HG03565 (cell line): ENCODE measurements at regions not wholly inside any gene's neighbourhood (a gene's known extent, or its start where the extent isn't known, plus 50 kb on each side); places are given as distances from the start of the nearest gene placed in this dataset.
"Not testable (repeated sequence)": the region's sequence is repeated elsewhere in the genome, so short reads cannot be mapped to it uniquely, and the experiment has no call there.

Experiments
- ATAC-seq: cut with Tn5 transposase; IDR thresholded peaks from one replicate; pipeline ENCODE4 v1.9.1; 2021; ENCODE audit warnings: mild to moderate bottlenecking, moderate library complexity; ENCODE audit not compliant: unreplicated experiment

DNA sequence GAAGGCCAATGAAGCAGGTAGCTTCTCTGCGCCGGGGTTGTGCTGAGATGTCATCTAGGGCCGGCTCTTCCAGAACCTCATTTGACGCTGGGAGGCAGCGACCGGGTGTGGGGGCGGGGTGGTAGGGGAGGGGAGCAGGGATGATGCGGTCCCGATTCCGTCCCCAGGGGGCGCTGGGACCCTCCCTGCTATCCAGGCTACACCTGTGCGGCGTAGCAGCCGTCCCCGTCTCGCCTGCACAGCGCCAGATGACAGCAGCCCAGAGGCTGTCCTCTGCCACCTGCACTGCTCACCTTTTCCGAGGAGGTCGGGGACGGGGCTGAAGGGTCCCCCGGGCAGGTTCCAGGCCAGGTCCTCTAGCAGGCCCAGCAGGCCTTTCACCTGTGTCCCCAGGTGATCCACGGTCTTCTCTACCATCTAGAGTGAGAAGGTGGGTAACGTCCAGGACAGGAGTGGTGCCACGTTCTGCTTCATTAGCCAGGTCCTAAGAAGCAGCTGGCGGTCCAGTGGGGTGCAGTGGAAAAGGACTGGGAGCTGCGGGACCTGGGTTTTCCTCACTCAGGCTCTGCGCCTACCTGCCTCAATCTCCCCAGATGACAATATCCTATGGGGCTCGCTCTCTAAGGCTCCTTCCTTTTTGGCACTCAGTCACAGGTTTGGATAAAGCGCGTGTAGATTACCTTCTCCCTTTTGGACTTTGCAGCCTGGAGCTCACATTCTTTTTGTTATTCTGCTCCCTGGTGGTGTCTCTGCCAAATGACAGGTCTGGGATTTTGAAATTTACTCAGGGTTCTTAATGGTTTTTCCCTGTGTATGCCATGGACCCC lies 56.0 kb upstream of the RAB6C start:
- ATAC-seq: no peak

- ATAC-seq: not testable (repeated sequence)
Measured at GRCh38 chr2:129924115-129924514, 55.4 kb upstream of the RAB6C start.

DNA sequence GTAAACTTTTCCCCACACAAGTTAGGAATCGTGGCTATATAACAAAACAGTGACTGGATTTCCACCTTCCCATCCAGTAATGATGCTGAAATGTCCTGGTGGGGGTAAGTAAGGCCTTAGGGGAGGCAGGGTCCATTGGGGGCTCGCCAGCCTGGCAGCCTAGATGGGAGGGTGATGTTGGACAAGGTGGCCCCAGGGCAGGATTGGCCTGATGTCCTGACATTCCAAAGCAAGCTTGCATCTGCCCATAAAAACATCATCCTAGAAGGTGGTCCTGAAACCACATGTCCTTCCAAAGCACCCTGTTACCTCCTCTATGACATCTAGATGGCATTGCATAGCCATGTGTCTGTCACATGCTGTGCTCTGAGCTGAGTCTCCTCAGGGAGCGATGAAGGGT lies 54.1 kb upstream of the RAB6C start:
- ATAC-seq: no peak

- no peak for ATAC-seq
Measured at GRCh38 chr2:129927696-129928095, 51.8 kb upstream of the RAB6C start.

DNA sequence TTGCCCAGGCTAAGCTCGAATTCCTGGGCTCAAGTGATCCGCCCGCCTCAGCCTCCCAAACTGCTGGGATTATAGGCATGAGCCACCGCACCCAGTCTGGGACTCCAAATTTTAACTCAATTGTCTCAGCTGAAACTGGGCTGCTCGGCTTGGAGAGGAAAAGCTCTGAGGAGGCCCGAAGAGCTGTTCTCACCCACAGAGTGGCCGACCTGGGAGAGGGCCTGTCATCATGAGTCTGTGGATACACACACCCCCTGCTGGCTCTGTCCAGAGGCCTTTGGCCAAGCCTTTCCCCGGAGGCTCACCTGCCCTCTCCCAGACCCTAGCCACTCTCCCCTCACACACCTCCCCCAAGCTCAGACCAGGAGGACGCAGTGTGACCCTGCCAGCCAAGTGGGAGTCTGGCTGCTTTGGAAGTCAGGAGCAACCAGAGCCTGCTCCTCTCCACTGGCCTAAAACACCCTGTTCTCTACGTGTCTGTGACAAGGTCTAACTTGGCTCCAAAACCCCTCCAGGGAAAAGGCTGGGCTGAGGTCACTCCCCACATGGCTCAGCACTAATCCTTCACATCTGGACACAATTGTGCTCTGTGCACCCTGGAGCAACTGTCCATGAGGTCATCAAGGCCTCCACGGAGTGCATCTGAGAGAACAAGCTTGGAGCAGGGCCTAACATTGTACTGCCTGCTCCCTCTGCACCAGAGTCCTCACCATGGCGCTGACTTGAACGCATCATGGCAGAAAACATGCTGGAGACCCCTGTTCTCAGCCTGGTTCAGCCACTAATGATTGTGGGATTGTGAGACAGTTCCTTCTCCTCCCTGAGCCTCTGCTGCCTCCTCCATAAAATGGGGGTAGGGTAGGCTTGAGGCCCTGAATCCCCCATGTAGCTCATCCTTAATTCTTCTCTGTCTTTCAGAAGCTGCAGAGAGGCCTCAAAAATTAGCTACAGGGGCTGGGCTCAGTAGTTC lies 49.9 kb upstream of the RAB6C start:
- no peak for ATAC-seq
